Ascending aorta (tissue), 2 donors: ENCODE measurements at regions not wholly inside any gene's neighbourhood (a gene's known extent, or its start where the extent isn't known, plus 50 kb on each side); places are given as distances from the start of the nearest gene placed in this dataset.

Experiments
- DNase-seq, 2 donors: peaks; one replicate each; pipeline ENCODE4 v3.0.0-alpha.2; 2019; ENCODE audit warnings: low spot score in 2 of 2
- H3K27ac ChIP-seq, 2 donors: fragments of 200-600 bp; sonication (generic); one replicate each; pipeline ENCODE4 v1.5.1; 2016 to 2017; ENCODE audit warnings: mild to moderate bottlenecking in 1 of 2
- H3K27me3 ChIP-seq: fragments of 200-600 bp; sonication (generic); one replicate; pipeline ENCODE4 v1.5.1; 2017
- H3K36me3 ChIP-seq, 2 donors: fragments of 200-600 bp; sonication (generic); one replicate each; pipeline ENCODE4 v1.5.1; 2016
- H3K4me1 ChIP-seq, 2 donors: fragments of 200-600 bp; sonication (generic); one replicate each; pipeline ENCODE4 v1.5.1; 2016 to 2017; ENCODE audit warnings: mild to moderate bottlenecking in 1 of 2
- H3K4me3 ChIP-seq, 2 donors: fragments of 200-600 bp; sonication (generic); one replicate each; pipeline ENCODE4 v1.5.1; 2016 to 2017; ENCODE audit warnings: mild to moderate bottlenecking in 1 of 2
- H3K9me3 ChIP-seq, 2 donors: fragments of 200-600 bp; sonication (generic); one replicate each; pipeline ENCODE4 v1.5.1; 2016
- CTCF ChIP-seq, 3 experiments: fragments of 200-600 bp in 2 of 3; fragments of 450-650 bp in 1 of 3; sonication (generic) in 2 of 3; IDR thresholded peaks; one replicate each; pipeline ENCODE4 v1.5.1; 2016 to 2019; ENCODE audit warnings: antibody characterized with exemption in 3 of 3, mild to moderate bottlenecking in 1 of 3, moderate library complexity in 1 of 3
- intact Hi-C: fragments of 100-400 bp; cut with DNase I; formaldehyde crosslinking; loops from one replicate; pipeline ENCODE4 v1.15.1; 2023

- no peak for TF ChIP-seq CTCF (IDR thresholded peaks at IDR 0.05)
- no peaks in the 10 kb centered on the region for H3K27me3 ChIP-seq
- H3K4me3 ChIP-seq, result no peak overlapping the region
- H3K9me3 ChIP-seq, result peaks cover 0 to 5% of the 10 kb centered on the region in 2 donors
- no peaks in the 10 kb centered on the region for H3K4me1 ChIP-seq
- H3K27ac ChIP-seq, result no peak overlapping the region
- no peaks in the 10 kb centered on the region for H3K36me3 ChIP-seq
- no peak for DNase-seq
- intact Hi-C loops, result no loop called here
Observed at GRCh38 chr1:222283147-222283768, 264.6 kb downstream of the HHIPL2 start.

- H3K27ac ChIP-seq, result no peak overlapping the region
- TF ChIP-seq CTCF (IDR thresholded peaks at IDR 0.05), result no peak
Observed at GRCh38 chr1:222279591-222279990, 268.3 kb downstream of the HHIPL2 start.

GRCh38 chr1:222278501-222278900 is 269.4 kb downstream of the HHIPL2 start:
- Histone ChIP-seq H3K27me3 (no peaks in the 10 kb centered on the region), H3K4me1 (no peaks in the 10 kb centered on the region), H3K27ac (no peak overlapping the region), H3K4me3 (no peak overlapping the region), H3K36me3 (no peaks in the 10 kb centered on the region), H3K9me3 (peaks cover 0 to 5% of the 10 kb centered on the region in 2 donors)
- intact Hi-C loops, result no loop called here
- DNase-seq, result no peak
- TF ChIP-seq CTCF (IDR thresholded peaks at IDR 0.05), result no peak

More at GRCh38 chr1:222279591-222279990, 268.3 kb downstream of the HHIPL2 start:
- H3K4me1 ChIP-seq, result no peaks in the 10 kb centered on the region
- no peaks in the 10 kb centered on the region for H3K36me3 ChIP-seq
- H3K9me3 ChIP-seq, result peaks cover 0 to 5% of the 10 kb centered on the region in 2 donors
- intact Hi-C loops, result no loop called here
- no peak for DNase-seq
- no peak overlapping the region for H3K4me3 ChIP-seq
- H3K27me3 ChIP-seq, result no peaks in the 10 kb centered on the region

GRCh38 chr1:222275729-222276465 is 272.0 kb downstream of the HHIPL2 start:
- Histone ChIP-seq H3K4me3 (no peak overlapping the region), H3K27me3 (no peaks in the 10 kb centered on the region), H3K27ac (no peak overlapping the region), H3K36me3 (no peaks in the 10 kb centered on the region), H3K9me3 (peaks cover 0 to 5% of the 10 kb centered on the region in 2 donors), H3K4me1 (no peaks in the 10 kb centered on the region)
- DNase-seq, result no peak
- TF ChIP-seq CTCF (IDR thresholded peaks at IDR 0.05), result no peak
- intact Hi-C loops, result no loop called here

- no peak for TF ChIP-seq CTCF (IDR thresholded peaks at IDR 0.05)
Observed at GRCh38 chr1:222275001-222275728, 272.7 kb downstream of the HHIPL2 start.

More at GRCh38 chr1:222275001-222275728, 272.7 kb downstream of the HHIPL2 start:
- H3K9me3 ChIP-seq, result peaks cover 0 to 5% of the 10 kb centered on the region in 2 donors
- no peaks in the 10 kb centered on the region for H3K27me3 ChIP-seq
- intact Hi-C loops, result no loop called here
- no peak overlapping the region for H3K27ac ChIP-seq
- no peaks in the 10 kb centered on the region for H3K4me1 ChIP-seq
- H3K4me3 ChIP-seq, result no peak overlapping the region
- H3K36me3 ChIP-seq, result no peaks in the 10 kb centered on the region
- DNase-seq, result no peak
